Esophagus muscularis mucosa (tissue), 4 donors: ENCODE measurements at regions not wholly inside any gene's neighbourhood (a gene's known extent, or its start where the extent isn't known, plus 50 kb on each side); places are given as distances from the start of the nearest gene placed in this dataset.

ENCODE experiments used
- CTCF ChIP-seq, 3 experiments: fragments of 200-600 bp in 2 of 3; fragments of 450-650 bp in 1 of 3; sonication (generic) in 2 of 3; IDR thresholded peaks; one replicate each; pipeline ENCODE4 v1.5.1; 2017 to 2019; ENCODE audit warnings: antibody characterized with exemption in 3 of 3, mild to moderate bottlenecking in 2 of 3, moderate library complexity in 1 of 3
- EP300 ChIP-seq: sonication (generic); formaldehyde crosslinking; IDR thresholded peaks from one replicate; pipeline ENCODE4 v1.6.1; 2017; ENCODE audit warnings: antibody characterized with exemption
- POLR2A ChIP-seq: fragments of 450-650 bp; IDR thresholded peaks from one replicate; pipeline ENCODE4 v1.6.1; 2017; ENCODE audit warnings: antibody characterized with exemption, moderate library complexity, mild to moderate bottlenecking, low read depth

GRCh38 chr20:47418069-47418757 lies 61.7 kb upstream of the ZMYND8 start:
- TF ChIP-seq CTCF (IDR thresholded peaks at IDR 0.05), result no peak
- no peak for TF ChIP-seq EP300
- no peak for TF ChIP-seq POLR2A
